ENCODE measurements at regions not wholly inside any gene's neighbourhood (a gene's known extent, or its start where the extent isn't known, plus 50 kb on each side); places are given as distances from the start of the nearest gene placed in this dataset.
"Not testable (repeated sequence)": the region's sequence is repeated elsewhere in the genome, so short reads cannot be mapped to it uniquely, and the experiment has no call there.

- not testable (repeated sequence) for TF ChIP-seq CTCF (conservative IDR thresholded peaks at IDR 0.05); ZFX (IDR thresholded peaks at IDR 0.05)
These were observed 388.4 kb upstream of the ARX start for GRCh38 chrX:25404163-25404562.
